ENCODE measurements at regions not wholly inside any gene's neighbourhood (a gene's known extent, or its start where the extent isn't known, plus 50 kb on each side); places are given as distances from the start of the nearest gene placed in this dataset.
"Not testable (repeated sequence)": the region's sequence is repeated elsewhere in the genome, so short reads cannot be mapped to it uniquely, and the experiment has no call there.

- no peaks in the 10 kb centered on the region for H3K27me3 ChIP-seq (ENCODE audit: control insufficient read depth, insufficient read depth, low read length)
- no peak overlapping the region for H3K27ac ChIP-seq (ENCODE audit: insufficient read depth, low read length)
- no peaks in the 10 kb centered on the region for H4K20me1 ChIP-seq (ENCODE audit: control insufficient read depth, extremely low read depth, insufficient read depth, low read length)
- no peaks in the 10 kb centered on the region for H3K4me1 ChIP-seq (ENCODE audit: control insufficient read depth, extremely low read depth, insufficient read depth, low read length)
- no peak overlapping the region for H3K4me3 ChIP-seq (replicated peaks in 1 of 4; ENCODE audit: control extremely low read depth in 1 of 4, insufficient read depth in 1 of 4, low read depth in 3 of 4, low read length in 4 of 4)
- no peak overlapping the region for H2AFZ ChIP-seq (ENCODE audit: low read length)
- no peak overlapping the region for H3K4me2 ChIP-seq (ENCODE audit: extremely low read depth, insufficient read depth, low read length)
- H3K9ac ChIP-seq (ENCODE audit: insufficient read depth, low read length) = no peak overlapping the region
- no peaks in the 10 kb centered on the region for H3K36me3 ChIP-seq (ENCODE audit: control insufficient read depth, insufficient read depth, low read length)
- DNase-seq (ENCODE audit: low read depth in 2 of 2) = no peak
- no peaks in the 10 kb centered on the region for H3K79me2 ChIP-seq (ENCODE audit: control insufficient read depth, insufficient read depth, low read length)
- no peaks in the 10 kb centered on the region for H3K9me3 ChIP-seq (ENCODE audit: control insufficient read depth, insufficient read depth, low read depth, low read length)
- TF ChIP-seq CTCF (conservative IDR thresholded peaks at IDR 0.05 in 1 of 2, IDR thresholded peaks at IDR 0.05 in 1 of 2; ENCODE audit: low read depth in 1 of 2, low read length in 2 of 2) = no peak
- TF ChIP-seq EZH2 (IDR thresholded peaks at IDR 0.05; ENCODE audit: low read length, missing control alignments) = no peak
Observed at GRCh38 chr16:26395700-26396099, 671.0 kb upstream of the C16orf82 start.

- Histone ChIP-seq H3K79me2 (ENCODE audit: control insufficient read depth, insufficient read depth, low read length) (no peaks in the 10 kb centered on the region), H4K20me1 (ENCODE audit: control insufficient read depth, extremely low read depth, insufficient read depth, low read length) (no peaks in the 10 kb centered on the region), H3K36me3 (ENCODE audit: control insufficient read depth, insufficient read depth, low read length) (no peaks in the 10 kb centered on the region), H3K4me3 (replicated peaks in 1 of 4; ENCODE audit: control extremely low read depth in 1 of 4, insufficient read depth in 1 of 4, low read depth in 3 of 4, low read length in 4 of 4) (no peak overlapping the region), H3K9ac (ENCODE audit: insufficient read depth, low read length) (no peak overlapping the region), H3K4me2 (ENCODE audit: extremely low read depth, insufficient read depth, low read length) (no peak overlapping the region), H3K27me3 (ENCODE audit: control insufficient read depth, insufficient read depth, low read length) (no peaks in the 10 kb centered on the region), H3K4me1 (ENCODE audit: control insufficient read depth, extremely low read depth, insufficient read depth, low read length) (no peaks in the 10 kb centered on the region), H3K9me3 (ENCODE audit: control insufficient read depth, insufficient read depth, low read depth, low read length) (no peaks in the 10 kb centered on the region), H2AFZ (ENCODE audit: low read length) (no peak overlapping the region), H3K27ac (ENCODE audit: insufficient read depth, low read length) (no peak overlapping the region)
- DNase-seq (ENCODE audit: low read depth in 2 of 2) = no peak
- TF ChIP-seq EZH2 (IDR thresholded peaks at IDR 0.05; ENCODE audit: low read length, missing control alignments) = no peak
- no peak for TF ChIP-seq CTCF (conservative IDR thresholded peaks at IDR 0.05 in 1 of 2, IDR thresholded peaks at IDR 0.05 in 1 of 2; ENCODE audit: low read depth in 1 of 2, low read length in 2 of 2)
Observed at GRCh38 chr16:26396511-26397235, 670.1 kb upstream of the C16orf82 start.

- DNase-seq (ENCODE audit: low read depth in 2 of 2) = no peak
- H3K4me2 ChIP-seq (ENCODE audit: extremely low read depth, insufficient read depth, low read length) = no peak overlapping the region
- no peak for TF ChIP-seq EZH2 (IDR thresholded peaks at IDR 0.05; ENCODE audit: low read length, missing control alignments)
- no peak for TF ChIP-seq CTCF (conservative IDR thresholded peaks at IDR 0.05 in 1 of 2, IDR thresholded peaks at IDR 0.05 in 1 of 2; ENCODE audit: low read depth in 1 of 2, low read length in 2 of 2)
Observed at GRCh38 chr16:26413780-26414179, 652.9 kb upstream of the C16orf82 start.

GRCh38 chr16:26419458-26419857, 647.3 kb upstream of the C16orf82 start:
- not testable (repeated sequence) for H3K27me3 ChIP-seq (ENCODE audit: control insufficient read depth, insufficient read depth, low read length); H3K36me3 ChIP-seq (ENCODE audit: control insufficient read depth, insufficient read depth, low read length); H3K4me3 ChIP-seq (replicated peaks in 1 of 4; ENCODE audit: control extremely low read depth in 1 of 4, insufficient read depth in 1 of 4, low read depth in 3 of 4, low read length in 4 of 4); H3K79me2 ChIP-seq (ENCODE audit: control insufficient read depth, insufficient read depth, low read length); DNase-seq (ENCODE audit: low read depth in 2 of 2); H3K9me3 ChIP-seq (ENCODE audit: control insufficient read depth, insufficient read depth, low read depth, low read length); H2AFZ ChIP-seq (ENCODE audit: low read length); H3K4me2 ChIP-seq (ENCODE audit: extremely low read depth, insufficient read depth, low read length); H3K9ac ChIP-seq (ENCODE audit: insufficient read depth, low read length); H4K20me1 ChIP-seq (ENCODE audit: control insufficient read depth, extremely low read depth, insufficient read depth, low read length); H3K27ac ChIP-seq (ENCODE audit: insufficient read depth, low read length); H3K4me1 ChIP-seq (ENCODE audit: control insufficient read depth, extremely low read depth, insufficient read depth, low read length)

More at GRCh38 chr16:26413780-26414179, 652.9 kb upstream of the C16orf82 start:
- H3K27ac ChIP-seq (ENCODE audit: insufficient read depth, low read length) = no peak overlapping the region
- H3K4me1 ChIP-seq (ENCODE audit: control insufficient read depth, extremely low read depth, insufficient read depth, low read length) = no peaks in the 10 kb centered on the region
- no peaks in the 10 kb centered on the region for H3K36me3 ChIP-seq (ENCODE audit: control insufficient read depth, insufficient read depth, low read length)
- no peak overlapping the region for H3K9ac ChIP-seq (ENCODE audit: insufficient read depth, low read length)
- H4K20me1 ChIP-seq (ENCODE audit: control insufficient read depth, extremely low read depth, insufficient read depth, low read length) = no peaks in the 10 kb centered on the region
- no peak overlapping the region for H3K4me3 ChIP-seq (replicated peaks in 1 of 4; ENCODE audit: control extremely low read depth in 1 of 4, insufficient read depth in 1 of 4, low read depth in 3 of 4, low read length in 4 of 4)
- no peaks in the 10 kb centered on the region for H3K9me3 ChIP-seq (ENCODE audit: control insufficient read depth, insufficient read depth, low read depth, low read length)
- H3K79me2 ChIP-seq (ENCODE audit: control insufficient read depth, insufficient read depth, low read length) = no peaks in the 10 kb centered on the region
- H3K27me3 ChIP-seq (ENCODE audit: control insufficient read depth, insufficient read depth, low read length) = no peaks in the 10 kb centered on the region
- no peak overlapping the region for H2AFZ ChIP-seq (ENCODE audit: low read length)

All from fibroblast of lung (primary cell).